ENCODE measurements at regions not wholly inside any gene's neighbourhood (a gene's known extent, or its start where the extent isn't known, plus 50 kb on each side); places are given as distances from the start of the nearest gene placed in this dataset.
A peak's percentile ranks its signal among the peaks of the same experiment; 100 is the strongest.

GRCh38 chr1:218779341-218780100 is 394.2 kb upstream of the LYPLAL1 start:
- no peak for DNase-seq

GRCh38 chr1:218783131-218783530 is 390.5 kb upstream of the LYPLAL1 start:
- DNase-seq: no peak

GRCh38 chr1:218783916-218784315 is 389.8 kb upstream of the LYPLAL1 start:
- DNase-seq: no peak

GRCh38 chr1:218785928-218786327 is 387.8 kb upstream of the LYPLAL1 start:
- DNase-seq: peak; percentile 45

- no peak for DNase-seq
These were observed 385.9 kb upstream of the LYPLAL1 start for GRCh38 chr1:218787826-218788225.

GRCh38 chr1:218796773-218797172 is 376.9 kb upstream of the LYPLAL1 start:
- no peak for DNase-seq

GRCh38 chr1:218802799-218803198 is 370.9 kb upstream of the LYPLAL1 start:
- DNase-seq: no peak

- DNase-seq: no peak
These were observed 370.2 kb upstream of the LYPLAL1 start for GRCh38 chr1:218803351-218803997.

GRCh38 chr1:218804014-218804785 is 369.5 kb upstream of the LYPLAL1 start:
- DNase-seq: no peak

- no peak for DNase-seq
These were observed 364.6 kb upstream of the LYPLAL1 start for GRCh38 chr1:218809061-218809460.

GRCh38 chr1:218809625-218810024 is 364.1 kb upstream of the LYPLAL1 start:
- no peak for DNase-seq

- DNase-seq: no peak
These were observed 363.4 kb upstream of the LYPLAL1 start for GRCh38 chr1:218810306-218810705.

- DNase-seq: peak; percentile 38
These were observed 362.2 kb upstream of the LYPLAL1 start for GRCh38 chr1:218811497-218811896.

- DNase-seq: no peak
These were observed 361.3 kb upstream of the LYPLAL1 start for GRCh38 chr1:218812360-218812759.

GRCh38 chr1:218813237-218813636 is 360.4 kb upstream of the LYPLAL1 start:
- DNase-seq: no peak

- DNase-seq: no peak
These were observed 358.6 kb upstream of the LYPLAL1 start for GRCh38 chr1:218815076-218815475.

- peak; percentile 51 for DNase-seq
These were observed 356.6 kb upstream of the LYPLAL1 start for GRCh38 chr1:218817071-218817470.

GRCh38 chr1:218817691-218818465 is 355.8 kb upstream of the LYPLAL1 start:
- DNase-seq: peak; percentile 48

GRCh38 chr1:218823291-218823900 is 350.3 kb upstream of the LYPLAL1 start:
- DNase-seq: no peak

- DNase-seq: no peak
These were observed 346.2 kb upstream of the LYPLAL1 start for GRCh38 chr1:218827486-218827885.

GRCh38 chr1:218828125-218828650 is 345.5 kb upstream of the LYPLAL1 start:
- no peak for DNase-seq

GRCh38 chr1:218829097-218829496 is 344.6 kb upstream of the LYPLAL1 start:
- peak; percentile 50 for DNase-seq
